Glomerular visceral epithelial cell (primary cell): ENCODE measurements at regions not wholly inside any gene's neighbourhood (a gene's known extent, or its start where the extent isn't known, plus 50 kb on each side); places are given as distances from the start of the nearest gene placed in this dataset.
"Not testable (repeated sequence)": the region's sequence is repeated elsewhere in the genome, so short reads cannot be mapped to it uniquely, and the experiment has no call there.

Experiments
- DNase-seq: peaks from one replicate; pipeline ENCODE4 v3.0.0-alpha.2; 2016; ENCODE audit errors: extremely low spot score

GRCh38 chr11:121866754-121867153 lies 249.3 kb downstream of the BLID start:
- DNase-seq: no peak

GRCh38 chr11:121864660-121865059 lies 251.4 kb downstream of the BLID start:
- no peak for DNase-seq

- no peak for DNase-seq
Observed at GRCh38 chr11:121863126-121863525, 252.9 kb downstream of the BLID start.

- DNase-seq: not testable (repeated sequence)
Observed at GRCh38 chr11:121855138-121855537, 260.9 kb downstream of the BLID start.

GRCh38 chr11:121844016-121844415 lies 272.0 kb downstream of the BLID start:
- no peak for DNase-seq

GRCh38 chr11:121842192-121842585 lies 273.8 kb downstream of the BLID start:
- no peak for DNase-seq

GRCh38 chr11:121841487-121842191 lies 274.4 kb downstream of the BLID start:
- peak; percentile 10 for DNase-seq

GRCh38 chr11:121839781-121840180 lies 276.2 kb downstream of the BLID start:
- DNase-seq: no peak

GRCh38 chr11:121838571-121838970 lies 277.4 kb downstream of the BLID start:
- no peak for DNase-seq

GRCh38 chr11:121833970-121834369 lies 282.0 kb downstream of the BLID start:
- DNase-seq: no peak

- DNase-seq: peak; percentile 50
Observed at GRCh38 chr11:121829159-121829643, 286.8 kb downstream of the BLID start.

GRCh38 chr11:121814962-121815361 lies 301.1 kb downstream of the BLID start:
- DNase-seq: no peak

GRCh38 chr11:121814296-121814695 lies 301.7 kb downstream of the BLID start:
- DNase-seq: no peak

GRCh38 chr11:121810291-121810690 lies 305.7 kb downstream of the BLID start:
- no peak for DNase-seq

- DNase-seq: no peak
Observed at GRCh38 chr11:121808096-121808495, 307.9 kb downstream of the BLID start.

GRCh38 chr11:121807051-121807450 lies 309.0 kb downstream of the BLID start:
- no peak for DNase-seq

- DNase-seq: no peak
Observed at GRCh38 chr11:121802542-121802941, 313.5 kb downstream of the BLID start.

GRCh38 chr11:121801781-121802180 lies 314.2 kb downstream of the BLID start:
- DNase-seq: no peak

- DNase-seq: no peak
Observed at GRCh38 chr11:121801394-121801748, 314.6 kb downstream of the BLID start.

- no peak for DNase-seq
Observed at GRCh38 chr11:121800731-121801393, 315.2 kb downstream of the BLID start.

GRCh38 chr11:121800240-121800639 lies 315.8 kb downstream of the BLID start:
- no peak for DNase-seq

- DNase-seq: no peak
Observed at GRCh38 chr11:121797496-121797895, 318.5 kb downstream of the BLID start.

GRCh38 chr11:121795174-121795573 lies 320.8 kb downstream of the BLID start:
- DNase-seq: no peak
